Activated CD4-positive, alpha-beta T cell treated with anti-CD3 and anti-CD28 coated beads for 36 hours (primary cell): ENCODE measurements at regions not wholly inside any gene's neighbourhood (a gene's known extent, or its start where the extent isn't known, plus 50 kb on each side); places are given as distances from the start of the nearest gene placed in this dataset.

Experiments used
- ATAC-seq: fragments of 200-7000 bp; cut with Tn5 transposase; one replicate; pipeline ENCODE4 v1.10.0; 2021; ENCODE audit warnings: mild to moderate bottlenecking, moderate library complexity
- CTCF ChIA-PET: fragments of 350-600 bp; sonication (Branson Sonifier 250); formaldehyde crosslinking; loops from one replicate; lab custom pipeline; 2021; ENCODE audit warnings: antibody characterized with exemption; lab: Charles Lee
- POLR2A ChIA-PET: fragments of 350-600 bp; sonication (Branson Sonifier 250); formaldehyde crosslinking; loops from one replicate; lab custom pipeline; 2021; ENCODE audit warnings: antibody characterized with exemption, inconsistent platforms; lab: Charles Lee
- DNase-seq: peaks from one replicate; pipeline ENCODE4 v3.0.0-alpha.2; 2020
- H3K27ac Mint-ChIP-seq: one replicate; pipeline ENCODE4 v1.8.0; 2021; ENCODE audit warnings: mixed read lengths
- H3K27me3 Mint-ChIP-seq: one replicate; pipeline ENCODE4 v1.8.0; 2021; ENCODE audit warnings: mixed read lengths
- H3K36me3 Mint-ChIP-seq: one replicate; pipeline ENCODE4 v1.8.0; 2021; ENCODE audit warnings: low read depth, mixed read lengths
- H3K4me1 Mint-ChIP-seq: one replicate; pipeline ENCODE4 v1.8.0; 2021; ENCODE audit warnings: mixed read lengths
- H3K4me3 Mint-ChIP-seq: one replicate; pipeline ENCODE4 v1.8.0; 2021; ENCODE audit warnings: mild to moderate bottlenecking, moderate library complexity, mixed read lengths
- H3K9me3 Mint-ChIP-seq: one replicate; pipeline ENCODE4 v1.8.0; 2021; ENCODE audit warnings: low read depth, mixed read lengths
- intact Hi-C, 2 experiments: fragments of 100-400 bp; cut with DNase I in 1 of 2; cut with micrococcal nuclease in 1 of 2; formaldehyde crosslinking; loops; one replicate each; pipeline versions ENCODE4 v1.14.2 to v1.15.1; 2022 to 2024; cut with DNase I, micrococcal nuclease

- H3K36me3 Mint-ChIP-seq: no peaks in the 10 kb centered on the region
- ATAC-seq (no peak), DNase-seq (no peak)
- POLR2A ChIA-PET: no interaction called here
- H3K27ac Mint-ChIP-seq: no peak overlapping the region
- H3K4me3 Mint-ChIP-seq: no peak overlapping the region
- no peaks in the 10 kb centered on the region for H3K9me3 Mint-ChIP-seq
- H3K4me1 Mint-ChIP-seq: no peaks in the 10 kb centered on the region
- peaks cover 2% of the 10 kb centered on the region for H3K27me3 Mint-ChIP-seq
- intact Hi-C loops: no loop called here
- CTCF ChIA-PET: no interaction called here
These were observed 152.8 kb downstream of the INHBB start for GRCh38 chr2:120498576-120499394.

GRCh38 chr2:120499784-120500495 lies 154.0 kb downstream of the INHBB start:
- ChIA-PET CTCF (interaction anchor here (0.5 kb wide), 1 partner anchor 1094 kb away, joined by 3 read pairs; no protein-coding TSS in a partner anchor), POLR2A (no interaction called here)
- H3K9me3 Mint-ChIP-seq: no peaks in the 10 kb centered on the region
- H3K27me3 Mint-ChIP-seq: peaks cover 2% of the 10 kb centered on the region
- ATAC-seq (no peak), DNase-seq (no peak)
- H3K27ac Mint-ChIP-seq: no peak overlapping the region
- H3K4me1 Mint-ChIP-seq: no peaks in the 10 kb centered on the region
- no peak overlapping the region for H3K4me3 Mint-ChIP-seq
- intact Hi-C loops: loop anchor here in 1 of 2 experiments (10.0 kb wide), 1 partner anchor 585 kb away; no protein-coding TSS in a partner anchor
- H3K36me3 Mint-ChIP-seq: no peaks in the 10 kb centered on the region

GRCh38 chr2:120501591-120501990 lies 155.7 kb downstream of the INHBB start:
- H3K27me3 Mint-ChIP-seq: peaks cover 2% of the 10 kb centered on the region
- no peak overlapping the region for H3K4me3 Mint-ChIP-seq
- no peaks in the 10 kb centered on the region for H3K9me3 Mint-ChIP-seq
- no peaks in the 10 kb centered on the region for H3K36me3 Mint-ChIP-seq
- ATAC-seq (no peak), DNase-seq (no peak)
- no peaks in the 10 kb centered on the region for H3K4me1 Mint-ChIP-seq
- CTCF ChIA-PET: no interaction called here
- intact Hi-C loops: loop anchor here in 1 of 2 experiments (10.0 kb wide), 1 partner anchor 583 kb away; no protein-coding TSS in a partner anchor
- H3K27ac Mint-ChIP-seq: no peak overlapping the region
- POLR2A ChIA-PET: no interaction called here

GRCh38 chr2:120502357-120502756 lies 156.4 kb downstream of the INHBB start:
- H3K36me3 Mint-ChIP-seq: no peaks in the 10 kb centered on the region
- H3K9me3 Mint-ChIP-seq: no peaks in the 10 kb centered on the region
- peaks cover 2% of the 10 kb centered on the region for H3K27me3 Mint-ChIP-seq
- ATAC-seq: no peak
- DNase-seq: no peak
- no peak overlapping the region for H3K27ac Mint-ChIP-seq
- intact Hi-C loops: loop anchor here in 1 of 2 experiments (10.0 kb wide), 1 partner anchor 582 kb away; no protein-coding TSS in a partner anchor
- ChIA-PET CTCF (no interaction called here), POLR2A (no interaction called here)
- no peak overlapping the region for H3K4me3 Mint-ChIP-seq
- H3K4me1 Mint-ChIP-seq: no peaks in the 10 kb centered on the region

- no peak for DNase-seq
- POLR2A ChIA-PET: no interaction called here
- Mint-ChIP-seq H3K4me1 (no peaks in the 10 kb centered on the region), H3K27ac (no peak overlapping the region), H3K4me3 (no peak overlapping the region), H3K36me3 (no peaks in the 10 kb centered on the region), H3K9me3 (no peaks in the 10 kb centered on the region), H3K27me3 (peaks cover 2% of the 10 kb centered on the region)
- CTCF ChIA-PET: no interaction called here
- no peak for ATAC-seq
- intact Hi-C loops: loop anchor here in 1 of 2 experiments (10.0 kb wide), 1 partner anchor 582 kb away; no protein-coding TSS in a partner anchor
These were observed 156.8 kb downstream of the INHBB start for GRCh38 chr2:120502761-120503160.

GRCh38 chr2:120503206-120503792 lies 157.4 kb downstream of the INHBB start:
- Mint-ChIP-seq H3K4me1 (no peaks in the 10 kb centered on the region), H3K27ac (no peak overlapping the region), H3K4me3 (no peak overlapping the region), H3K9me3 (no peaks in the 10 kb centered on the region), H3K36me3 (no peaks in the 10 kb centered on the region), H3K27me3 (peaks cover 2% of the 10 kb centered on the region)
- DNase-seq: no peak
- intact Hi-C loops: loop anchor here in 1 of 2 experiments (10.0 kb wide), 1 partner anchor 582 kb away; no protein-coding TSS in a partner anchor
- ChIA-PET CTCF (no interaction called here), POLR2A (no interaction called here)
- no peak for ATAC-seq

- POLR2A ChIA-PET: no interaction called here
- H3K27me3 Mint-ChIP-seq: peaks cover 2% of the 10 kb centered on the region
- no peak for DNase-seq
- H3K4me3 Mint-ChIP-seq: no peak overlapping the region
- no peaks in the 10 kb centered on the region for H3K9me3 Mint-ChIP-seq
- H3K4me1 Mint-ChIP-seq: no peaks in the 10 kb centered on the region
- intact Hi-C loops: loop anchor here in 1 of 2 experiments (10.0 kb wide), 1 partner anchor 581 kb away; no protein-coding TSS in a partner anchor
- CTCF ChIA-PET: no interaction called here
- H3K36me3 Mint-ChIP-seq: no peaks in the 10 kb centered on the region
- no peak for ATAC-seq
- no peak overlapping the region for H3K27ac Mint-ChIP-seq
These were observed 158.0 kb downstream of the INHBB start for GRCh38 chr2:120503793-120504571.

GRCh38 chr2:120504936-120505705 lies 159.2 kb downstream of the INHBB start:
- H3K4me3 Mint-ChIP-seq: no peak overlapping the region
- ChIA-PET POLR2A (no interaction called here), CTCF (interaction anchor here (0.7 kb wide), 1 partner anchor 114 kb away, joined by 3 read pairs; no protein-coding TSS in a partner anchor)
- intact Hi-C loops: loop anchor here in 1 of 2 experiments (10.0 kb wide), 1 partner anchor 580 kb away; no protein-coding TSS in a partner anchor
- no peaks in the 10 kb centered on the region for H3K36me3 Mint-ChIP-seq
- no peaks in the 10 kb centered on the region for H3K27me3 Mint-ChIP-seq
- DNase-seq (no peak), ATAC-seq (no peak)
- H3K27ac Mint-ChIP-seq: no peak overlapping the region
- H3K4me1 Mint-ChIP-seq: no peaks in the 10 kb centered on the region
- H3K9me3 Mint-ChIP-seq: no peaks in the 10 kb centered on the region

GRCh38 chr2:120508567-120509041 lies 162.7 kb downstream of the INHBB start:
- ATAC-seq: no peak
- intact Hi-C loops: loop anchor here in 1 of 2 experiments (10.0 kb wide), 1 partner anchor 576 kb away; no protein-coding TSS in a partner anchor

GRCh38 chr2:120509213-120509815 lies 163.4 kb downstream of the INHBB start:
- Mint-ChIP-seq H3K36me3 (no peaks in the 10 kb centered on the region), H3K27ac (no peak overlapping the region), H3K4me3 (no peak overlapping the region), H3K27me3 (no peaks in the 10 kb centered on the region), H3K9me3 (no peaks in the 10 kb centered on the region), H3K4me1 (no peaks in the 10 kb centered on the region)
- CTCF ChIA-PET: no interaction called here
- intact Hi-C loops: loop anchor here in 1 of 2 experiments (10.0 kb wide), 1 partner anchor 575 kb away; no protein-coding TSS in a partner anchor
- ATAC-seq (no peak), DNase-seq (no peak)
- POLR2A ChIA-PET: interaction anchor here (0.6 kb wide), 1 partner anchor 62 kb away, joined by 3 read pairs; no protein-coding TSS in a partner anchor

More at GRCh38 chr2:120508567-120509041, 162.7 kb downstream of the INHBB start:
- Mint-ChIP-seq H3K4me3 (no peak overlapping the region), H3K27me3 (no peaks in the 10 kb centered on the region), H3K9me3 (no peaks in the 10 kb centered on the region), H3K4me1 (no peaks in the 10 kb centered on the region), H3K27ac (no peak overlapping the region), H3K36me3 (no peaks in the 10 kb centered on the region)
- CTCF ChIA-PET: no interaction called here
- DNase-seq: no peak
- POLR2A ChIA-PET: interaction anchor here (0.6 kb wide), 1 partner anchor 62 kb away, joined by 3 read pairs; no protein-coding TSS in a partner anchor
